ENCODE measurements at regions not wholly inside any gene's neighbourhood (a gene's known extent, or its start where the extent isn't known, plus 50 kb on each side); places are given as distances from the start of the nearest gene placed in this dataset.

DNA sequence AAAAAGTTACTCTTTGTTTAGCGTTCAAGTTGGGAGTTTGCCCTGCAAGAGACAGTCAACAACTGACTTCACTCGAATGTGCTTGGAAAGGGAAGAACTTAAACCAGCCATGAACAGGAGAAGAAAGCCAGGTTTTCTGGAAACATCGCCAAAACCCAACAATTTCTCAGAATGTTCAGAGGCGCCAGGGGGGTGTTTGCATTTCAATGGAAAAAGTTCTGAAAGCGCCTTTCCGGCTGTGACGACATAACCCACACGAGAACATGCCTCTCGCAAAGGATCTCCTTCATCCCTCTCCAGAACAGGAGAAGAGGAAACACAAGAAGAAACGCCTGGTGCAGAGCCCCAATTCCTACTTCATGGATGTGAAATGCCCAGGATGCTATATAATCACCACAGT lies 78.1 kb upstream of the ADGRA3 start:
- BruUV-seq (replicated peaks) = no TSS peak
- Histone ChIP-seq H3K9me3 (replicated peaks; ENCODE audit: control insufficient read depth, insufficient read depth, low read length) (no peaks in the 10 kb centered on the region), H3K4me1 (ENCODE audit: control insufficient read depth, insufficient read depth, low read length) (no peaks in the 10 kb centered on the region), H3K27ac (ENCODE audit: control insufficient read depth, insufficient read depth) (no peak overlapping the region), H4K20me1 (ENCODE audit: control insufficient read depth, insufficient read depth) (no peaks in the 10 kb centered on the region), H3K79me2 (ENCODE audit: control insufficient read depth, insufficient read depth, low read length) (no peaks in the 10 kb centered on the region), H3K4me2 (ENCODE audit: control insufficient read depth, insufficient read depth) (no peak overlapping the region), H3K36me3 (ENCODE audit: control insufficient read depth in 2 of 2, insufficient read depth in 2 of 2, low read length in 1 of 2) (no peaks in the 10 kb centered on the region), H3K27me3 (replicated peaks in 1 of 2; ENCODE audit: control insufficient read depth in 2 of 2, insufficient read depth in 2 of 2, low read length in 1 of 2) (no peaks in the 10 kb centered on the region), H3K4me3 (no peak overlapping the region), H2AFZ (ENCODE audit: control insufficient read depth, low read depth, low read length) (no peak overlapping the region), H3K9ac (ENCODE audit: control insufficient read depth, insufficient read depth, low read length) (no peak overlapping the region)
- FAIRE-seq = no peak
- in situ Hi-C loops (cut with MboI) = no loop called here
- CTCF ChIA-PET = interaction anchor here (0.6 to 1.6 kb wide), 4 partner anchors 11 to 183 kb away, joined by 3 to 4 read pairs (median 3); no protein-coding TSS in a partner anchor
- ATAC-seq = no peak
- 46% methylated on average over 10 of the region's 10 CpGs for WGBS (ENCODE audit: insufficient coverage, insufficient replicate concordance, low lambda C conversion rate, missing lambda C conversion rate)
- SMC1A ChIA-PET (ENCODE audit: uncharacterized antibody, unreplicated experiment) = interaction anchor here (1.0 to 2.6 kb wide), 6 partner anchors 34 to 120 kb away, joined by 3 to 11 read pairs (median 5); no protein-coding TSS in a partner anchor
- RAD21 ChIA-PET (ENCODE audit: unreplicated experiment) = interaction anchor here (1.2 to 3.1 kb wide), 4 partner anchors 10 to 116 kb away, joined by 3 to 27 read pairs (median 5); no protein-coding TSS in a partner anchor
- POLR2A ChIA-PET = interaction anchor here (0.6 to 3.7 kb wide), 4 partner anchors 18 to 107 kb away, joined by 3 to 17 read pairs (median 6); no protein-coding TSS in a partner anchor
- no peak for DNase-seq (ENCODE audit: low read depth, low spot score)
- TF ChIP-seq TCF12 (IDR thresholded peaks at IDR 0.05; ENCODE audit: low read depth, low read length) = no peak
- TF ChIP-seq, protein P1, sequence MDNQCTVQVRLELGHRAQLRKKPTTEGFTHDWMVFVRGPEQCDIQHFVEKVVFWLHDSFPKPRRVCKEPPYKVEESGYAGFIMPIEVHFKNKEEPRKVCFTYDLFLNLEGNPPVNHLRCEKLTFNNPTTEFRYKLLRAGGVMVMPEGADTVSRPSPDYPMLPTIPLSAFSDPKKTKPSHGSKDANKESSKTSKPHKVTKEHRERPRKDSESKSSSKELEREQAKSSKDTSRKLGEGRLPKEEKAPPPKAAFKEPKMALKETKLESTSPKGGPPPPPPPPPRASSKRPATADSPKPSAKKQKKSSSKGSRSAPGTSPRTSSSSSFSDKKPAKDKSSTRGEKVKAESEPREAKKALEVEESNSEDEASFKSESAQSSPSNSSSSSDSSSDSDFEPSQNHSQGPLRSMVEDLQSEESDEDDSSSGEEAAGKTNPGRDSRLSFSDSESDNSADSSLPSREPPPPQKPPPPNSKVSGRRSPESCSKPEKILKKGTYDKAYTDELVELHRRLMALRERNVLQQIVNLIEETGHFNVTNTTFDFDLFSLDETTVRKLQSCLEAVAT (IDR thresholded peaks at IDR 0.05) = peak; percentile 68
- TF ChIP-seq YBX1 (IDR thresholded peaks at IDR 0.05) = no peak
- intact Hi-C loops (cut with micrococcal nuclease; ENCODE audit: unreplicated experiment) = no loop called here

DNA sequence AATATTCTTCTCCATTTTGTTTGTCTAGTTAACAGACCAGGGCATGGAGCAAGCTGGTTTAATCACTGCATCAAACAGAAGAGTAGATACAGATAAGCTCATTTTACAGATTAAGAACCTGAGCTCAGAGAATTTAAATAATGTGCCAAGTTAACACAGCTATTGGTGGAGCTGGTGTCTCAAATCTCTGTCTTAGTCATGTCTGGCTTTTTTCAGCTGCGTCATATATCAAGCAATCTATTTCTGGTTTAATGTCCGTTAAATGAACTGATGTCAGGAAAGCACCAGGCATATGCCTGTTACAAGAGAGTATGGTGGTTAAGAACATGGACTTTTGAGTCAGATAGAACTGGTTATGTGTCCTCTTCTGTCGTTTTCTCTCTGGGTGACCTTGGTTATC lies 79.8 kb upstream of the ADGRA3 start:
- no peaks in the 10 kb centered on the region for H3K79me2 ChIP-seq (ENCODE audit: control insufficient read depth, insufficient read depth, low read length)
- intact Hi-C loops (cut with micrococcal nuclease; ENCODE audit: unreplicated experiment) (loop anchor here (5.0 kb wide), 3 partner anchors 78 to 113 kb away; partner anchors contain the start of gene ADGRA3), in situ Hi-C loops (cut with MboI) (no loop called here)
- H3K36me3 ChIP-seq (ENCODE audit: control insufficient read depth in 2 of 2, insufficient read depth in 2 of 2, low read length in 1 of 2) = no peaks in the 10 kb centered on the region
- H3K9me3 ChIP-seq (replicated peaks; ENCODE audit: control insufficient read depth, insufficient read depth, low read length) = no peaks in the 10 kb centered on the region
- H3K4me1 ChIP-seq (ENCODE audit: control insufficient read depth, insufficient read depth, low read length) = no peaks in the 10 kb centered on the region
- no peaks in the 10 kb centered on the region for H4K20me1 ChIP-seq (ENCODE audit: control insufficient read depth, insufficient read depth)
- H3K9ac ChIP-seq (ENCODE audit: control insufficient read depth, insufficient read depth, low read length) = no peak overlapping the region
- no peak overlapping the region for H3K4me3 ChIP-seq
- 23% methylated on average over 3 of the region's 3 CpGs for WGBS (ENCODE audit: insufficient coverage, insufficient replicate concordance, low lambda C conversion rate, missing lambda C conversion rate)
- peak; percentile 17 for DNase-seq (ENCODE audit: low read depth, low spot score)
- RAD21 ChIA-PET (ENCODE audit: unreplicated experiment) = interaction anchor here (0.7 to 3.1 kb wide), 20 partner anchors 8 to 169 kb away, joined by 3 to 27 read pairs (median 4); no protein-coding TSS in a partner anchor
- BruUV-seq (replicated peaks) = no TSS peak
- CTCF ChIA-PET = interaction anchor here (0.6 to 1.9 kb wide), 11 partner anchors 8 to 185 kb away, joined by 3 to 8 read pairs (median 4); no protein-coding TSS in a partner anchor
- FAIRE-seq = no peak
- no peak overlapping the region for H3K4me2 ChIP-seq (ENCODE audit: control insufficient read depth, insufficient read depth)
- no peak overlapping the region for H3K27ac ChIP-seq (ENCODE audit: control insufficient read depth, insufficient read depth)
- POLR2A ChIA-PET = interaction anchor here (0.7 to 3.7 kb wide), 15 partner anchors 8 to 163 kb away, joined by 3 to 17 read pairs (median 4); no protein-coding TSS in a partner anchor
- H2AFZ ChIP-seq (ENCODE audit: control insufficient read depth, low read depth, low read length) = no peak overlapping the region
- peak; percentile 84 for ATAC-seq
- SMC1A ChIA-PET (ENCODE audit: uncharacterized antibody, unreplicated experiment) = interaction anchor here (0.8 to 2.6 kb wide), 26 partner anchors 9 to 187 kb away, joined by 3 to 22 read pairs (median 4); no protein-coding TSS in a partner anchor
- no peaks in the 10 kb centered on the region for H3K27me3 ChIP-seq (replicated peaks in 1 of 2; ENCODE audit: control insufficient read depth in 2 of 2, insufficient read depth in 2 of 2, low read length in 1 of 2)
- TF ChIP-seq SREBF1 (IDR thresholded peaks at IDR 0.05; ENCODE audit: low read length) (no peak), HCFC1 (IDR thresholded peaks at IDR 0.05; ENCODE audit: low read length) (no peak), ZBED1 (IDR thresholded peaks at IDR 0.05; ENCODE audit: borderline replicate concordance) (no peak), PAX5 (IDR thresholded peaks at IDR 0.05; ENCODE audit: borderline replicate concordance, low read depth, low read length) (no peak), MTA2 (IDR thresholded peaks at IDR 0.05; ENCODE audit: low read depth) (peak; percentile 68), POLR2AphosphoS2 (IDR thresholded peaks at IDR 0.05; ENCODE audit: low read depth, low read length) (no peak), FOXK2 (IDR thresholded peaks at IDR 0.05) (no peak), BCL11A (IDR thresholded peaks at IDR 0.05; ENCODE audit: low read depth, low read length) (peak; percentile 60; the same call in 1 of the 2 replicates), SRF (IDR thresholded peaks at IDR 0.05; ENCODE audit: low read depth in 2 of 2, low read length in 2 of 2) (no peak), SMAD5 (IDR thresholded peaks at IDR 0.05; ENCODE audit: low read depth) (no peak)
- TF ChIP-seq, protein P2, sequence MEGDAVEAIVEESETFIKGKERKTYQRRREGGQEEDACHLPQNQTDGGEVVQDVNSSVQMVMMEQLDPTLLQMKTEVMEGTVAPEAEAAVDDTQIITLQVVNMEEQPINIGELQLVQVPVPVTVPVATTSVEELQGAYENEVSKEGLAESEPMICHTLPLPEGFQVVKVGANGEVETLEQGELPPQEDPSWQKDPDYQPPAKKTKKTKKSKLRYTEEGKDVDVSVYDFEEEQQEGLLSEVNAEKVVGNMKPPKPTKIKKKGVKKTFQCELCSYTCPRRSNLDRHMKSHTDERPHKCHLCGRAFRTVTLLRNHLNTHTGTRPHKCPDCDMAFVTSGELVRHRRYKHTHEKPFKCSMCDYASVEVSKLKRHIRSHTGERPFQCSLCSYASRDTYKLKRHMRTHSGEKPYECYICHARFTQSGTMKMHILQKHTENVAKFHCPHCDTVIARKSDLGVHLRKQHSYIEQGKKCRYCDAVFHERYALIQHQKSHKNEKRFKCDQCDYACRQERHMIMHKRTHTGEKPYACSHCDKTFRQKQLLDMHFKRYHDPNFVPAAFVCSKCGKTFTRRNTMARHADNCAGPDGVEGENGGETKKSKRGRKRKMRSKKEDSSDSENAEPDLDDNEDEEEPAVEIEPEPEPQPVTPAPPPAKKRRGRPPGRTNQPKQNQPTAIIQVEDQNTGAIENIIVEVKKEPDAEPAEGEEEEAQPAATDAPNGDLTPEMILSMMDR (IDR thresholded peaks at IDR 0.05 in 2 of 3, conservative IDR thresholded peaks at IDR 0.05 in 1 of 3; ENCODE audit: control insufficient read depth in 2 of 3, extremely low read depth in 1 of 3, insufficient read depth in 1 of 3, low read depth in 3 of 3, low read length in 3 of 3) = no peak

All from GM12878 (cell line).